Upper lobe of left lung (tissue), 6 donors: ENCODE measurements at regions not wholly inside any gene's neighbourhood (a gene's known extent, or its start where the extent isn't known, plus 50 kb on each side); places are given as distances from the start of the nearest gene placed in this dataset.
A peak's percentile ranks its signal among the peaks of the same experiment; 100 is the strongest.

ENCODE experiments used
- ATAC-seq, 2 donors: fragments of 200-7000 bp; cut with Tn5 transposase; one replicate each; pipeline ENCODE4 v1.9.1; 2022; ENCODE audit warnings: mild to moderate bottlenecking in 2 of 2, moderate library complexity in 2 of 2; ENCODE audit not compliant: low FRiP score in 2 of 2
- DNase-seq, 2 donors: peaks; one replicate each; pipeline ENCODE4 v3.0.0-alpha.2; 2019 to 2020
- H3K27ac ChIP-seq, 4 donors: fragments of 200-600 bp; sonication (generic); one replicate each; pipeline ENCODE4 v1.5.1; 2016 to 2019
- H3K27me3 ChIP-seq, 4 donors: fragments of 200-600 bp; sonication (generic); one replicate each; pipeline ENCODE4 v1.5.1; 2017 to 2019
- H3K36me3 ChIP-seq, 4 donors: fragments of 200-600 bp; sonication (generic); one replicate each; pipeline ENCODE4 v1.5.1; 2016 to 2019
- H3K4me1 ChIP-seq, 4 donors: fragments of 200-600 bp; sonication (generic); one replicate each; pipeline ENCODE4 v1.5.1; 2018 to 2019
- H3K4me3 ChIP-seq, 4 donors: fragments of 200-600 bp; sonication (generic); one replicate each; pipeline ENCODE4 v1.5.1; 2017 to 2019; ENCODE audit warnings: mild to moderate bottlenecking in 2 of 4, moderate library complexity in 1 of 4
- H3K9me3 ChIP-seq, 4 donors: fragments of 200-600 bp; sonication (generic); one replicate each; pipeline ENCODE4 v1.5.1; 2018 to 2019
- EP300 ChIP-seq, 4 donors: sonication (generic); formaldehyde crosslinking; IDR thresholded peaks; one replicate each; pipeline ENCODE4 v1.5.1; 2017; ENCODE audit warnings: antibody characterized with exemption in 4 of 4, control low read depth in 2 of 4
- POLR2A ChIP-seq, 4 donors: fragments of 450-650 bp; IDR thresholded peaks; one replicate each; pipeline ENCODE4 v1.5.1; 2016 to 2017; ENCODE audit warnings: antibody characterized with exemption in 4 of 4, mild to moderate bottlenecking in 2 of 4
- POLR2AphosphoS5 ChIP-seq, 2 donors: sonication (generic); formaldehyde crosslinking; IDR thresholded peaks; one replicate each; pipeline ENCODE4 v1.5.1; 2017; ENCODE audit warnings: antibody characterized with exemption in 2 of 2
- WGBS, 2 donors: methylation state at CpG; one replicate each; pipeline ENCODE4 v1.1.5; 2017 to 2018; 5-methylcytosine and 5-hydroxymethylcytosine counted together
- TF ChIP-seq, protein P1 (sequence below), 6 experiments: fragments of 450-650 bp in 4 of 6; fragments of 200-600 bp in 2 of 6; sonication (generic) in 2 of 6; IDR thresholded peaks; one replicate each; pipeline ENCODE4 v1.5.1; 2016 to 2019; ENCODE audit warnings: antibody characterized with exemption in 6 of 6
- donor health status: DM: no; HTN: no; CAD: no; lungs with moderate emphysema.
- donor health status: DM: no; HTN: yes; CAD: no; lungs with severe emphysema.

DNA sequence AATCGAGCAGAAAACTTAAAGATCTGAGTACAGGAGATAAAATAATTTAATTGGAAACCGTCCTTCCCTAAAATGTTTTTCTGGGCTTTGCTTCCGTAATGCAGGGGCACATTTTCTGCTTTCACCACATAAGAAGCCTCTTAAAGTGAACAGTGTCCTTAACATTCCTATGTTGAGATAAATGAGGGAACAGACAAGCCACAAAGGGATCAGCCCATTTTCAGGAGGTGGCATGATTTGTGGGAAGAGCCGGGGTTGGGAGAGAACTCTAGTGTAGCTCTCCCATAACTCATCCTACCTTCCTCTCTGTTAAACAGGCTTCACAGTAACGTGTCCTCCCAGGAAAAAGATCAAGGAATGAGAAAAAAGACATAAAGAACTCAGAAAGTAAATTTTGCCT lies 56.9 kb upstream of the ACVR1C start:
- no peak overlapping the region for H3K27ac ChIP-seq
- no peak overlapping the region for H3K4me3 ChIP-seq
- no peak for DNase-seq
- no peaks in the 10 kb centered on the region for H3K36me3 ChIP-seq
- no peaks in the 10 kb centered on the region for H3K9me3 ChIP-seq
- WGBS, 2 donors = 50 to 56% methylated on average over 5 of the region's 5 CpGs
- TF ChIP-seq POLR2AphosphoS5 (IDR thresholded peaks at IDR 0.05) (no peak), POLR2A (IDR thresholded peaks at IDR 0.05) (no peak), EP300 (IDR thresholded peaks at IDR 0.05) (no peak)
- TF ChIP-seq, protein P1, sequence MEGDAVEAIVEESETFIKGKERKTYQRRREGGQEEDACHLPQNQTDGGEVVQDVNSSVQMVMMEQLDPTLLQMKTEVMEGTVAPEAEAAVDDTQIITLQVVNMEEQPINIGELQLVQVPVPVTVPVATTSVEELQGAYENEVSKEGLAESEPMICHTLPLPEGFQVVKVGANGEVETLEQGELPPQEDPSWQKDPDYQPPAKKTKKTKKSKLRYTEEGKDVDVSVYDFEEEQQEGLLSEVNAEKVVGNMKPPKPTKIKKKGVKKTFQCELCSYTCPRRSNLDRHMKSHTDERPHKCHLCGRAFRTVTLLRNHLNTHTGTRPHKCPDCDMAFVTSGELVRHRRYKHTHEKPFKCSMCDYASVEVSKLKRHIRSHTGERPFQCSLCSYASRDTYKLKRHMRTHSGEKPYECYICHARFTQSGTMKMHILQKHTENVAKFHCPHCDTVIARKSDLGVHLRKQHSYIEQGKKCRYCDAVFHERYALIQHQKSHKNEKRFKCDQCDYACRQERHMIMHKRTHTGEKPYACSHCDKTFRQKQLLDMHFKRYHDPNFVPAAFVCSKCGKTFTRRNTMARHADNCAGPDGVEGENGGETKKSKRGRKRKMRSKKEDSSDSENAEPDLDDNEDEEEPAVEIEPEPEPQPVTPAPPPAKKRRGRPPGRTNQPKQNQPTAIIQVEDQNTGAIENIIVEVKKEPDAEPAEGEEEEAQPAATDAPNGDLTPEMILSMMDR (IDR thresholded peaks at IDR 0.05) = no peak
- H3K4me1 ChIP-seq = no peaks in the 10 kb centered on the region
- peak in 1 of 2 donors; percentile 62 for ATAC-seq
- no peaks in the 10 kb centered on the region for H3K27me3 ChIP-seq

DNA sequence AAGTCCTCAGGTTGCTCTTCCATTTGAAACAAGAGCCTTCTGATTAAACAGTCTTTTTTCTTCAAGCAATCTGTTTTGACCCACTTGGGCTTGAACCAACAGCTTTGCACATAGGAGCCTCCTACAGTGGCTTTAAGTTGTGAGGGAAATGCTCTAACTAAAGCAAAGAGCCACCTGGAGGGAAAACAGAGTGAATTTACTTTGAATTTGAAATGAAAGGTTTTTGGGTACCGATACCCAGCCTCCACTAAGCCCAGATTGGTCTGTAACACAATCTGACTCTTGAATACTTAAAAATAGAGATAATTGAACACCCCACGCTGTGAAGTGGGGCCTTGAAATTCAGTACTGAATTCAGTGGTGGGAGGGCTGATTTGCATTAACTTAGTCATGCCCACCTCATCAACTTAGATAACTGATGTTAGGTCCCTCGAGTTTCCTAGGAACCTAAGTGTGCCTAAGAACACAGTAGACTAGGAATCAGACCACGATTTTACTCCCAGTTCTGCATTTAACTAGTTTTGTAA lies 56.3 kb upstream of the ACVR1C start:
- no peak for DNase-seq
- 19 to 28% methylated on average over 4 of the region's 4 CpGs for WGBS, 2 donors

More for the DNA sequence above, 56.3 kb upstream of the ACVR1C start:
- Histone ChIP-seq H3K27ac (no peak overlapping the region), H3K36me3 (no peaks in the 10 kb centered on the region), H3K4me1 (no peaks in the 10 kb centered on the region), H3K4me3 (no peak overlapping the region), H3K9me3 (no peaks in the 10 kb centered on the region), H3K27me3 (no peaks in the 10 kb centered on the region)
- TF ChIP-seq, protein P1 (IDR thresholded peaks at IDR 0.05) = no peak
- TF ChIP-seq EP300 (IDR thresholded peaks at IDR 0.05) (no peak), POLR2A (IDR thresholded peaks at IDR 0.05) (no peak), POLR2AphosphoS5 (IDR thresholded peaks at IDR 0.05) (no peak)
- ATAC-seq = no peak
